Parathyroid adenoma (tissue), 2 donors: ENCODE measurements at regions not wholly inside any gene's neighbourhood (a gene's known extent, or its start where the extent isn't known, plus 50 kb on each side); places are given as distances from the start of the nearest gene placed in this dataset.

Experiments
- H2AFZ ChIP-seq: fragments of 300-600 bp; sonication (generic); one replicate; pipeline ENCODE4 v1.7.0; 2017; ENCODE audit warnings: antibody characterized with exemption, mild to moderate bottlenecking
- H3K27ac ChIP-seq: fragments of 300-600 bp; sonication (generic); one replicate; pipeline ENCODE4 v1.7.0; 2017
- H3K27me3 ChIP-seq: fragments of 300-600 bp; sonication (generic); one replicate; pipeline ENCODE4 v1.7.0; 2017; ENCODE audit warnings: low read length; ENCODE audit not compliant: control insufficient read depth, insufficient read depth
- H3K36me3 ChIP-seq: fragments of 300-600 bp; sonication (generic); one replicate; pipeline ENCODE4 v1.7.0; 2017; ENCODE audit warnings: low read length; ENCODE audit not compliant: control insufficient read depth, insufficient read depth
- H3K4me1 ChIP-seq: fragments of 300-600 bp; sonication (generic); one replicate; pipeline ENCODE4 v1.7.0; 2017; ENCODE audit warnings: control low read depth
- H3K4me2 ChIP-seq: fragments of 300-600 bp; sonication (generic); one replicate; pipeline ENCODE4 v1.7.0; 2017; ENCODE audit warnings: low read length
- H3K4me3 ChIP-seq: fragments of 300-600 bp; sonication (generic); one replicate; pipeline ENCODE4 v1.7.0; 2017; ENCODE audit warnings: low read depth, low read length
- H3K79me2 ChIP-seq: fragments of 300-600 bp; sonication (generic); one replicate; pipeline ENCODE4 v1.7.0; 2017; ENCODE audit warnings: control low read depth
- H3K9ac ChIP-seq: fragments of 300-600 bp; sonication (generic); one replicate; pipeline ENCODE4 v1.7.0; 2017; ENCODE audit warnings: mild to moderate bottlenecking
- H3K9me3 ChIP-seq: fragments of 300-600 bp; sonication (generic); one replicate; pipeline ENCODE4 v1.7.0; 2017; ENCODE audit warnings: low read length; ENCODE audit not compliant: control insufficient read depth
- CTCF ChIP-seq: fragments of 300-600 bp; sonication (generic); IDR thresholded peaks from one replicate; pipeline ENCODE4 v1.7.0; 2017; ENCODE audit warnings: antibody characterized with exemption, mild to moderate bottlenecking
- donor health status: primary hyperparathyroidism.

- H3K4me1 ChIP-seq = no peaks in the 10 kb centered on the region
- H3K4me3 ChIP-seq = no peak overlapping the region
- TF ChIP-seq CTCF = no peak
- H2AFZ ChIP-seq = no peak overlapping the region
- H3K9me3 ChIP-seq = no peaks in the 10 kb centered on the region
- no peaks in the 10 kb centered on the region for H3K27me3 ChIP-seq
- H3K27ac ChIP-seq = no peak overlapping the region
- H3K9ac ChIP-seq = no peak overlapping the region
- H3K36me3 ChIP-seq = no peaks in the 10 kb centered on the region
- H3K79me2 ChIP-seq = no peaks in the 10 kb centered on the region
- no peak overlapping the region for H3K4me2 ChIP-seq
Observed at GRCh38 chr11:70627219-70627618, 228.9 kb downstream of the CTTN start.

GRCh38 chr11:70628176-70628854 is 230.0 kb downstream of the CTTN start:
- no peaks in the 10 kb centered on the region for H3K4me1 ChIP-seq
- H3K4me3 ChIP-seq = no peak overlapping the region
- H3K9me3 ChIP-seq = no peaks in the 10 kb centered on the region
- no peaks in the 10 kb centered on the region for H3K27me3 ChIP-seq
- no peak overlapping the region for H3K4me2 ChIP-seq
- H3K27ac ChIP-seq = no peak overlapping the region
- H3K36me3 ChIP-seq = no peaks in the 10 kb centered on the region
- H2AFZ ChIP-seq = no peak overlapping the region
- no peak for TF ChIP-seq CTCF
- no peak overlapping the region for H3K9ac ChIP-seq
- no peaks in the 10 kb centered on the region for H3K79me2 ChIP-seq

- H3K4me3 ChIP-seq = no peak overlapping the region
- H3K9ac ChIP-seq = no peak overlapping the region
- H3K79me2 ChIP-seq = no peaks in the 10 kb centered on the region
- no peak for TF ChIP-seq CTCF
- no peak overlapping the region for H3K27ac ChIP-seq
- H2AFZ ChIP-seq = no peak overlapping the region
- H3K4me2 ChIP-seq = no peak overlapping the region
- H3K27me3 ChIP-seq = no peaks in the 10 kb centered on the region
- H3K4me1 ChIP-seq = no peaks in the 10 kb centered on the region
- H3K36me3 ChIP-seq = no peaks in the 10 kb centered on the region
- no peaks in the 10 kb centered on the region for H3K9me3 ChIP-seq
Observed at GRCh38 chr11:70628855-70629844, 230.8 kb downstream of the CTTN start.

GRCh38 chr11:70630068-70630467 is 231.7 kb downstream of the CTTN start:
- Histone ChIP-seq H2AFZ (no peak overlapping the region), H3K27me3 (no peaks in the 10 kb centered on the region), H3K27ac (no peak overlapping the region), H3K9me3 (no peaks in the 10 kb centered on the region), H3K36me3 (no peaks in the 10 kb centered on the region), H3K4me3 (no peak overlapping the region), H3K4me2 (no peak overlapping the region), H3K9ac (no peak overlapping the region), H3K4me1 (no peaks in the 10 kb centered on the region), H3K79me2 (no peaks in the 10 kb centered on the region)
- TF ChIP-seq CTCF = no peak
